HFFc6 (cell line): ENCODE measurements at regions not wholly inside any gene's neighbourhood (a gene's known extent, or its start where the extent isn't known, plus 50 kb on each side); places are given as distances from the start of the nearest gene placed in this dataset.

ENCODE experiments used
- DNase-seq: peaks from one replicate; pipeline ENCODE4 v3.0.0-alpha.2; 2018
- H3K27ac Mint-ChIP-seq: 2 replicates; pipeline ENCODE4 v1.8.0; 2020; ENCODE audit warnings: mild to moderate bottlenecking, mixed read lengths
- H3K27me3 Mint-ChIP-seq: 2 replicates; pipeline ENCODE4 v1.8.0; 2021; ENCODE audit warnings: mild to moderate bottlenecking, moderate library complexity, mixed read lengths; ENCODE audit not compliant: insufficient read depth
- H3K36me3 Mint-ChIP-seq: 2 replicates; pipeline ENCODE4 v1.8.0; 2021; ENCODE audit warnings: low read depth, mixed read lengths
- H3K4me1 Mint-ChIP-seq: 2 replicates; pipeline ENCODE4 v1.8.0; 2020; ENCODE audit warnings: low read depth, mixed read lengths
- H3K4me3 Mint-ChIP-seq: 2 replicates; pipeline ENCODE4 v1.8.0; 2020; ENCODE audit warnings: mild to moderate bottlenecking, moderate library complexity, mixed read lengths
- H3K9me3 Mint-ChIP-seq: 2 replicates; pipeline ENCODE4 v1.8.0; 2020; ENCODE audit warnings: mild to moderate bottlenecking, mixed read lengths
- TF ChIP-seq, protein P1 (sequence below): fragments of 200-600 bp; sonication (generic); IDR thresholded peaks from 2 replicates; pipeline ENCODE4 v1.5.0; 2021; ENCODE audit warnings: antibody characterized with exemption, mild to moderate bottlenecking

- Mint-ChIP-seq H3K27me3 (no peaks in the 10 kb centered on the region), H3K4me3 (no peak overlapping the region), H3K4me1 (no peaks in the 10 kb centered on the region), H3K9me3 (peaks cover 42% of the 10 kb centered on the region), H3K27ac (no peak overlapping the region), H3K36me3 (no peaks in the 10 kb centered on the region)
- no peak for DNase-seq
- TF ChIP-seq, protein P1, sequence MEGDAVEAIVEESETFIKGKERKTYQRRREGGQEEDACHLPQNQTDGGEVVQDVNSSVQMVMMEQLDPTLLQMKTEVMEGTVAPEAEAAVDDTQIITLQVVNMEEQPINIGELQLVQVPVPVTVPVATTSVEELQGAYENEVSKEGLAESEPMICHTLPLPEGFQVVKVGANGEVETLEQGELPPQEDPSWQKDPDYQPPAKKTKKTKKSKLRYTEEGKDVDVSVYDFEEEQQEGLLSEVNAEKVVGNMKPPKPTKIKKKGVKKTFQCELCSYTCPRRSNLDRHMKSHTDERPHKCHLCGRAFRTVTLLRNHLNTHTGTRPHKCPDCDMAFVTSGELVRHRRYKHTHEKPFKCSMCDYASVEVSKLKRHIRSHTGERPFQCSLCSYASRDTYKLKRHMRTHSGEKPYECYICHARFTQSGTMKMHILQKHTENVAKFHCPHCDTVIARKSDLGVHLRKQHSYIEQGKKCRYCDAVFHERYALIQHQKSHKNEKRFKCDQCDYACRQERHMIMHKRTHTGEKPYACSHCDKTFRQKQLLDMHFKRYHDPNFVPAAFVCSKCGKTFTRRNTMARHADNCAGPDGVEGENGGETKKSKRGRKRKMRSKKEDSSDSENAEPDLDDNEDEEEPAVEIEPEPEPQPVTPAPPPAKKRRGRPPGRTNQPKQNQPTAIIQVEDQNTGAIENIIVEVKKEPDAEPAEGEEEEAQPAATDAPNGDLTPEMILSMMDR, result no peak
Measured at GRCh38 chr18:77505499-77505898, 255.9 kb downstream of the GALR1 start.

GRCh38 chr18:77512152-77512551 is 262.5 kb downstream of the GALR1 start:
- Mint-ChIP-seq H3K4me3 (no peak overlapping the region), H3K27ac (no peak overlapping the region), H3K9me3 (peaks cover 62% of the 10 kb centered on the region), H3K27me3 (no peaks in the 10 kb centered on the region), H3K36me3 (no peaks in the 10 kb centered on the region), H3K4me1 (no peaks in the 10 kb centered on the region)
- DNase-seq, result no peak
- TF ChIP-seq, protein P1, result no peak

DNA sequence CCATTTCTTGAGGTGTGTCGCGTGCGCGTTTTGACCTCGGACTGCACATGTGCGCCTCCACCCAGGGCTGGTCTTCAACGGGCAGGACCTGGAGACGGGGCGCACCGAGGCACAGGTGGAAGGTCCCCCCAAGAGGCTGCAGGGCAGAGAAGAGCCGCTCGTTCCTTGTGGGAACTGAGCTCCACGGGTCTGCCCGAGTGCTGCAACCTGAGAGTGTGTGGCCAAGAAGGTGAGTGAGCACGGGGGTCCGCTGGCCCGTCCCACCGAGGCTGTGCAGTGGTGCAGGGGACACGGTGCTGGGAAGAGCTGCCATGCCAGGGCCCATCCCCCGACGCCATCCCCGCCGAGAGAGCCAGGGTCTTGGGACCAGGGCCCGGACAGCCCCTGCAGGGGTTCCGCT is 268.3 kb downstream of the GALR1 start:
- Mint-ChIP-seq H3K36me3 (no peaks in the 10 kb centered on the region; the same call in 1 of the 2 replicates), H3K27ac (no peak overlapping the region), H3K9me3 (peaks cover 34% of the 10 kb centered on the region), H3K4me1 (no peaks in the 10 kb centered on the region), H3K4me3 (no peak overlapping the region), H3K27me3 (no peaks in the 10 kb centered on the region; the same call in 1 of the 2 replicates)
- TF ChIP-seq, protein P1, result no peak
- no peak for DNase-seq

GRCh38 chr18:77520767-77521166 is 271.1 kb downstream of the GALR1 start:
- DNase-seq, result no peak
- Mint-ChIP-seq H3K36me3 (no peaks in the 10 kb centered on the region; the same call in 1 of the 2 replicates), H3K27ac (no peak overlapping the region), H3K27me3 (no peaks in the 10 kb centered on the region; the same call in 1 of the 2 replicates), H3K4me1 (no peaks in the 10 kb centered on the region), H3K4me3 (no peak overlapping the region), H3K9me3 (peaks cover 34% of the 10 kb centered on the region)
- TF ChIP-seq, protein P1, result no peak

DNA sequence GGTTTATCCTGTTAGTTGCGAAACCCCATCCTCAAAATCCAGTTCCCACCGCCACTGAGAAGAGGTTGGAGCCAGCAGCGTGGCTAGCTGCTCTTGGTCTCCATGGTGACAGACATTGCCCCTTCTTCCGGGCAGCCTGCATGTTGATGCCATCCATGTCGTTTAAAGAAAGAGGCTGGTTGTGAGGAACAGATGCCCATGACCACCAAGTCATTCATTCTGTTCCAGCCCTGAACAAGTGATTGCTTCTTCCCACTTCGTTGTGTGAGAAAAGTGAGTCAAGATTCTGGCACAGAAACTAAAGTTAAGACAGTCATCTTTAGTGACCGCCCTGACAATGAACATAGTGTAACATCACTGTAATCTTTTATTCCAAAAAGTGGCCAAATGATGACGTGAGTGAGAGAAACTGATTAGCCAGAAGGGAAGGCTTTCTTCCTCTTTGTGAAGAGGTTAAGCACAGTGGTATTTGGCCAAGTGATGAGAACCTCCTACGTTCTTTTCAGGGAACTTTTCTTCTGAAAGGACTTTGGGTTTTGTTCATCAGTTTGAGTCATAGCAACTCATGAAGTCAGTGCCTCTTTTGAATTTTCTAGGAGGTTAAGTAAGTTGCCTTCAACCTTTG is 272.5 kb downstream of the GALR1 start:
- Mint-ChIP-seq H3K27ac (no peak overlapping the region), H3K4me3 (no peak overlapping the region), H3K4me1 (no peaks in the 10 kb centered on the region), H3K27me3 (no peaks in the 10 kb centered on the region; the same call in 1 of the 2 replicates), H3K9me3 (peaks cover 44% of the 10 kb centered on the region), H3K36me3 (peaks cover 11% of the 10 kb centered on the region)
- TF ChIP-seq, protein P1, result no peak
- no peak for DNase-seq
